Vagina (tissue), 2 donors: ENCODE measurements at regions not wholly inside any gene's neighbourhood (a gene's known extent, or its start where the extent isn't known, plus 50 kb on each side); places are given as distances from the start of the nearest gene placed in this dataset.

ENCODE experiments used
- DNase-seq, 2 donors: peaks; one replicate each; pipeline ENCODE4 v3.0.0-alpha.2; 2017; ENCODE audit errors: extremely low spot score in 2 of 2
- H3K27ac ChIP-seq: fragments of 200-600 bp; sonication (generic); one replicate; pipeline ENCODE4 v1.5.1; 2019
- H3K27me3 ChIP-seq: fragments of 200-600 bp; sonication (generic); one replicate; pipeline ENCODE4 v1.5.1; 2019
- H3K36me3 ChIP-seq, 2 donors: fragments of 200-600 bp; sonication (generic); one replicate each; pipeline ENCODE4 v1.5.1; 2017 to 2019
- H3K4me1 ChIP-seq: fragments of 200-600 bp; sonication (generic); one replicate; pipeline ENCODE4 v1.5.1; 2019
- H3K4me3 ChIP-seq, 2 donors: fragments of 200-600 bp; sonication (generic); 1 replicate in 1 of 2; 2 replicates in 1 of 2; pipeline ENCODE4 v1.5.1; 2016 to 2019
- H3K9me3 ChIP-seq: fragments of 200-600 bp; sonication (generic); one replicate; pipeline ENCODE4 v1.5.1; 2019
- POLR2A ChIP-seq, 2 donors: fragments of 450-650 bp; IDR thresholded peaks; one replicate each; pipeline ENCODE4 v1.6.1; 2017; ENCODE audit warnings: antibody characterized with exemption in 2 of 2, mild to moderate bottlenecking in 2 of 2, moderate library complexity in 2 of 2
- POLR2AphosphoS5 ChIP-seq, 2 donors: sonication (generic); formaldehyde crosslinking; IDR thresholded peaks; one replicate each; pipeline ENCODE4 v1.9.0; 2017; ENCODE audit warnings: antibody characterized with exemption in 2 of 2, mild to moderate bottlenecking in 2 of 2, low read depth in 1 of 2; ENCODE audit not compliant: insufficient read depth in 1 of 2
- intact Hi-C: fragments of 100-400 bp; cut with DNase I; formaldehyde crosslinking; loops from one replicate; pipeline ENCODE4 v1.15.1; 2023
- TF ChIP-seq, protein P1 (sequence below), 3 experiments: fragments of 450-650 bp in 2 of 3; fragments of 200-600 bp in 1 of 3; sonication (generic) in 1 of 3; IDR thresholded peaks; one replicate each; pipeline ENCODE4 v1.5.1; 2017 to 2019; ENCODE audit warnings: antibody characterized with exemption in 3 of 3, mild to moderate bottlenecking in 2 of 3, moderate library complexity in 2 of 3

DNA sequence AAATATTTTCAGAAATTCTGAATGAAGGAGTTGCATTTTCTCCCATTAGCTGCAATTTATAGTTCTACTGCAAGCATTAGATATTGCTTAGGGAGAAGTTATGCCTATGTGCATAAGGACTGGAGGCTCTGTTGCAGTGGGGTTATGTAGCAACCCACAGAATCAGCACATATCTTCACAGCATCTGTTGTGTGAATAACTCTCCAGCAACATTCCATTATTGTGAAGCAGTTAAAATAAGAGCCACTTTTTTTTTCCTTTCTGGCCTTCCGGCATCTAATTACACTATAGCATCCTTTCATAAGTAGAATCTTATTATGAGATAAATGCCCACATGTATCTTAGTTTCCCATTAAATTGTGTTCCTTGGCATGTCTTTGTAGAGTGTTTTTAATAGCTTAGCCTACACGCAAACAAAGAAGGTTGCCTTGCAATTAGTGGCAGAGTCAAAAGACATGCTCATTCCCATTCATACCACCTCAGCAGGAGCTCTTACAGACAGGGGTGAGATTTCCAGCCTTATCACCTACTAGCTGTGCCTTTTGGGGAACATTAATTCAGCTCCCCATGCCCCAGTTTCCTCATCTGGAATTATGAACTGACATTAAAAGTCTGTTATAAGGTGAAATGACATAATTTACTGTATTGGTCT, 596.0 kb upstream of the GOT2 start:
- no peaks in the 10 kb centered on the region for H3K4me1 ChIP-seq
- no peaks in the 10 kb centered on the region for H3K27me3 ChIP-seq
- no peak overlapping the region for H3K27ac ChIP-seq
- intact Hi-C loops, result no loop called here
- H3K4me3 ChIP-seq, result no peak overlapping the region
- H3K36me3 ChIP-seq, result no peaks in the 10 kb centered on the region
- no peak for TF ChIP-seq POLR2A (IDR thresholded peaks at IDR 0.05)
- TF ChIP-seq POLR2AphosphoS5 (IDR thresholded peaks at IDR 0.05; ENCODE audit: insufficient read depth in 1 of 2, low read depth in 1 of 2), result no peak
- TF ChIP-seq, protein P1, sequence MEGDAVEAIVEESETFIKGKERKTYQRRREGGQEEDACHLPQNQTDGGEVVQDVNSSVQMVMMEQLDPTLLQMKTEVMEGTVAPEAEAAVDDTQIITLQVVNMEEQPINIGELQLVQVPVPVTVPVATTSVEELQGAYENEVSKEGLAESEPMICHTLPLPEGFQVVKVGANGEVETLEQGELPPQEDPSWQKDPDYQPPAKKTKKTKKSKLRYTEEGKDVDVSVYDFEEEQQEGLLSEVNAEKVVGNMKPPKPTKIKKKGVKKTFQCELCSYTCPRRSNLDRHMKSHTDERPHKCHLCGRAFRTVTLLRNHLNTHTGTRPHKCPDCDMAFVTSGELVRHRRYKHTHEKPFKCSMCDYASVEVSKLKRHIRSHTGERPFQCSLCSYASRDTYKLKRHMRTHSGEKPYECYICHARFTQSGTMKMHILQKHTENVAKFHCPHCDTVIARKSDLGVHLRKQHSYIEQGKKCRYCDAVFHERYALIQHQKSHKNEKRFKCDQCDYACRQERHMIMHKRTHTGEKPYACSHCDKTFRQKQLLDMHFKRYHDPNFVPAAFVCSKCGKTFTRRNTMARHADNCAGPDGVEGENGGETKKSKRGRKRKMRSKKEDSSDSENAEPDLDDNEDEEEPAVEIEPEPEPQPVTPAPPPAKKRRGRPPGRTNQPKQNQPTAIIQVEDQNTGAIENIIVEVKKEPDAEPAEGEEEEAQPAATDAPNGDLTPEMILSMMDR (IDR thresholded peaks at IDR 0.05), result no peak
- no peaks in the 10 kb centered on the region for H3K9me3 ChIP-seq
- no peak for DNase-seq

DNA sequence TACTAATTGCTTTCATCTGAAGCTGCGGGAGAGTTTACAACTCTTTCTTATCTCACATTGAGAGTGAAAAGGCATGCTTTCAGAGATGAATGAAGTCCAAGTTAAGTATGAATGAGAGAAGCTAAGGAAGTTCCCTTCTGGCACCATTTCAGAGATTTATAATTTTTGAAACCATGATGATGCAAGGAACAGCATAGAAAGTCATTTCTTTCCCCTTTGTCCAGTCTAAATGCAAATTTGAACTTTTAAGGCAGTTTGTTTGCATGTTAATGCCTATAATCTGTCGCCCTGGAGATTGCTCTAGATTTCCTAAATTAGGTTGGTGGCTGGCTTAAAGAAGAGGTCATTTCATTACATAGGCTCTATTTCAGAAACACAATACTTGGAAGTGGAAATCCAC, 594.8 kb upstream of the GOT2 start:
- Histone ChIP-seq H3K9me3 (no peaks in the 10 kb centered on the region), H3K4me1 (no peaks in the 10 kb centered on the region), H3K4me3 (no peak overlapping the region), H3K36me3 (no peaks in the 10 kb centered on the region), H3K27ac (no peak overlapping the region), H3K27me3 (no peaks in the 10 kb centered on the region)
- no peak for DNase-seq
- TF ChIP-seq POLR2A (IDR thresholded peaks at IDR 0.05) (no peak), POLR2AphosphoS5 (IDR thresholded peaks at IDR 0.05; ENCODE audit: insufficient read depth in 1 of 2, low read depth in 1 of 2) (no peak)
- TF ChIP-seq, protein P1 (IDR thresholded peaks at IDR 0.05), result no peak
- intact Hi-C loops, result no loop called here

DNA sequence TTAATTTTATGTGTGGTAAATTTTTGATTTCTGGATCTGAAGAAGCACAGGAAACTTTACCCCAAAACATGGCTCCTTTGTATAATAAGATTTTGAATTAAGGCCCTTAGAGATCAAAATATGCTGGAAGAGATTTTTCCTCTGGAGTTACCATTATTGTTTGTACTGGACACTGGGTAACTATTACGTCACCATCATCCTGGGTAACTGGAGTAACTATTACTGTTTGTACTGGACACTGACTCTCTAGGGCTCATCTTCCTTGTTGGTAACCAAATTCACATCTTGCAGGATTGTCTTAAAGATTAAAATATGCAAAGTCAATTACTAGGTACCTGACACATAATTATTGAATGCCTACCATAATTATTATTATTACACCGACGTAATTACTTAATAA, 593.8 kb upstream of the GOT2 start:
- H3K27me3 ChIP-seq, result no peaks in the 10 kb centered on the region
- H3K4me3 ChIP-seq, result no peak overlapping the region
- no peaks in the 10 kb centered on the region for H3K4me1 ChIP-seq
- DNase-seq, result no peak
- TF ChIP-seq, protein P1 (IDR thresholded peaks at IDR 0.05), result no peak
- TF ChIP-seq POLR2AphosphoS5 (IDR thresholded peaks at IDR 0.05; ENCODE audit: insufficient read depth in 1 of 2, low read depth in 1 of 2), result no peak
- no peak for TF ChIP-seq POLR2A (IDR thresholded peaks at IDR 0.05)
- intact Hi-C loops, result no loop called here
- no peaks in the 10 kb centered on the region for H3K36me3 ChIP-seq
- no peak overlapping the region for H3K27ac ChIP-seq
- no peaks in the 10 kb centered on the region for H3K9me3 ChIP-seq

DNA sequence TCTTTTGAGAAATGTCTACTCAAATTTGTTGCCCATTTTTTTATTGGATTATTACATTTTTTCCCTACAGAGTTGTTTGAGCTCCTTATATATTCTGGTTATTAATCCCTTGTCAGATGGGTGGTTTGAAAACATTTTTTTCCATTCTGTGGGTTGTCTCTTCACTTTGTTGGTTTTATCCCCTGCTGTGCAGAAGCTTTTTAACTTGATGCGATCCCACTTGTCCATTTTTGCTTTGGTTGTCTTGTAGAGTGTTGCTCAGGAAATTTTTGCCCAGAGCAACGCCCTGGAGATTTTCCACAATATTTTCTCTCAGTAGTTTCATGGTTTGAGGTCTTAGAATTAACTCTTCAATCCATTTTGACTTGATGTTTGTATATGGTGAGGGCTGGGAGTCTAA, 592.8 kb upstream of the GOT2 start:
- Histone ChIP-seq H3K36me3 (no peaks in the 10 kb centered on the region), H3K4me3 (no peak overlapping the region), H3K27me3 (no peaks in the 10 kb centered on the region), H3K9me3 (no peaks in the 10 kb centered on the region), H3K4me1 (no peaks in the 10 kb centered on the region), H3K27ac (no peak overlapping the region)
- TF ChIP-seq, protein P1 (IDR thresholded peaks at IDR 0.05), result no peak
- TF ChIP-seq POLR2AphosphoS5 (IDR thresholded peaks at IDR 0.05; ENCODE audit: insufficient read depth in 1 of 2, low read depth in 1 of 2) (no peak), POLR2A (IDR thresholded peaks at IDR 0.05) (no peak)
- intact Hi-C loops, result no loop called here
- no peak for DNase-seq

DNA sequence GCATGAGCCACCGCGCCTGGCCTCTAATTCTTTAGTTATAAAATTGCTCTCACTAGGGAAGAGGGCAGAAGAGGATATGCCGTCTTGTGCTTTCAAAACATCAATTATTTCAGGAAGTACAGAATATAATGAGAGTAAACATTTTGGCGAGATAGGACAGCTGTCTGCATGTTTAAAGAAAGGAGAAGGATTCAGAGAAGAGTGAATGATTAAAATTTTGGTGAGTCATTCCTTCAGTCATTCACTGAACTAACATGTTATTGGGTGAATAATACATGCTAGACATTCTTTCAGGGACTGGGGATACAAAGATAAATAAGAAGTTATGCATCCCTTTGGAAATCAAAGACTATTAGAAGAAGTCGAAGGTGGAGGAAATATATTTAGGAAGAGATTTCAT, 590.3 kb upstream of the GOT2 start:
- no peaks in the 10 kb centered on the region for H3K9me3 ChIP-seq
- TF ChIP-seq, protein P1 (IDR thresholded peaks at IDR 0.05), result no peak
- no peak for TF ChIP-seq POLR2A (IDR thresholded peaks at IDR 0.05)
- TF ChIP-seq POLR2AphosphoS5 (IDR thresholded peaks at IDR 0.05; ENCODE audit: insufficient read depth in 1 of 2, low read depth in 1 of 2), result no peak
- no peaks in the 10 kb centered on the region for H3K36me3 ChIP-seq
- no peak overlapping the region for H3K4me3 ChIP-seq
- no peak overlapping the region for H3K27ac ChIP-seq
- no peaks in the 10 kb centered on the region for H3K4me1 ChIP-seq
- no peak for DNase-seq
- intact Hi-C loops, result no loop called here
- H3K27me3 ChIP-seq, result no peaks in the 10 kb centered on the region
